AG09319 (cell line): ENCODE measurements at regions not wholly inside any gene's neighbourhood (a gene's known extent, or its start where the extent isn't known, plus 50 kb on each side); places are given as distances from the start of the nearest gene placed in this dataset.
"Not testable (repeated sequence)": the region's sequence is repeated elsewhere in the genome, so short reads cannot be mapped to it uniquely, and the experiment has no call there.

Experiments used
- DNase-seq: peaks from one replicate; pipeline ENCODE4 v3.0.0-alpha.2; 2010; ENCODE audit warnings: low read depth; ENCODE audit errors: extremely low read depth

DNA sequence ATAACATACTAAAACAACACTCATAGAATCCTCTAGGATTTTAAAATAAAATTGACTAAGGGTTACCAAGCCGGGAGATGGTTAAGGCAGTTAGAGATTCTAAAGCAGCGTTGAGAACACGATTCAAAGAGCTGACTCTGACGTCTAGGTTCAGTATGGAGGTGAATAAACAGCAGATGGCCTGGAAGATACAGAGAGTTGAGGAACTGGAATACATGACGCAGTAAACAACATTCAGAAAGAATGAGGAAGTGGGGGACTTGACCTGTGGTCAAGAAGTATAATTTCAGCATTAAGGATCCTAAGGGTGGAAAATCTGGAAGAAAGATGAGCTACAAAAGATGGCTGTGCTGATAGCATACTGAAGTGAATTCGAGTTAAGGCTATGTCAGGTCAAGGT, 172.5 kb upstream of the NBPF9 start:
- not testable (repeated sequence) for DNase-seq

DNA sequence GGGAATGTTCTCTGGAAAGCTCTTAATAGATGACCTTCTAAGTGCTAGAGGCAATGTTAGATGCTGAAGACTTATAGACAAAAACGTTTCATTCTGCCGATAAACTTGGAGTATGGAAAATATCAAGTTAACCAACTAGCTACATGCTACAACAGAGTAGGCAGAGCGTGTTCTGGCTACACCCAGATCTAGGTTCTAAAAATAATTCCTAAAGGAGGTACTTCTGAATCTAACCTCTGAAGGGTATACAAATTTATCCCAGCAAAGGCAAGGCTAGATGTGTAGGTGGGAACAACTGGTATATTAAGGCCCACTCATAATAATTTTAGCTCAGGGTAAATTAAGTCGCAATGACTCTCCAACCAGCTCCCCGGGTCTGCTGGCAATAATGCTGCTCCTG, 173.1 kb upstream of the NBPF9 start:
- not testable (repeated sequence) for DNase-seq

DNA sequence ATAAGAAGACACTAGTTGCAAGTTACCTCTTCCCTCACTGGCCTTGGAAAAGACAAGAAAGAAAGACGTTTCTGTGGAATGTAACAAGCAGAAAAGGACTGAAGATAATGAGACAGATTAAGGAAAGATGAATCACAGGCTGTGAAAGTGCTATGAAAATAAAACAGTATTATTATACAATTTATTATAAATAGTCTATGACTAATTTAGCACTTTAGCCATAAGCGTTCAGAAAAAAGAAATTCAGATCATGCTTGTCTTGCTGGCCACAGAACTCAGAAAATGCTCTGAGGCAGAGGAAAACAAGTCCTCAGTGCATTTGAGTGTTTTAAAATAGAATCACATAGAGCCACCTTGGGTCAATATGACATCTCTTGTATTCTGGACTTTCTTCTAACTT, 174.8 kb upstream of the NBPF9 start:
- not testable (repeated sequence) for DNase-seq

DNA sequence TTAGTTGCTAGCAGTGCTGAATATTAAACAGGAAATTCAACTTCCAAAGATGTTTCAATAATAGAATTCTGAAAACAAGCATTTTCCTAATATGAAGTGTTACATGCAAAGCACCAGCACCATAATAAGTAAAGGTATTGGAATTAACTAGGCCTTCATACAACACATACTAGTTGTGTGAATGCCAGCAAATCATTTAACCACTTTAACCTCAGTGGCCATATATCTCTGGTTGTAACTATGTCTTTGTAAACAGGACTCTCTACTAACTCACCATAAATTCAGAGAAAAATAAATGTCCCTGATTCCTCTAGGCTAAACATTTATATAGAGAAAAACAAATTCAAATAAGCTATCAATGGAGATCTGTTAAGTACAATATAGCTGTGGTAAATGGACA, 175.7 kb upstream of the NBPF9 start:
- DNase-seq: not testable (repeated sequence)

DNA sequence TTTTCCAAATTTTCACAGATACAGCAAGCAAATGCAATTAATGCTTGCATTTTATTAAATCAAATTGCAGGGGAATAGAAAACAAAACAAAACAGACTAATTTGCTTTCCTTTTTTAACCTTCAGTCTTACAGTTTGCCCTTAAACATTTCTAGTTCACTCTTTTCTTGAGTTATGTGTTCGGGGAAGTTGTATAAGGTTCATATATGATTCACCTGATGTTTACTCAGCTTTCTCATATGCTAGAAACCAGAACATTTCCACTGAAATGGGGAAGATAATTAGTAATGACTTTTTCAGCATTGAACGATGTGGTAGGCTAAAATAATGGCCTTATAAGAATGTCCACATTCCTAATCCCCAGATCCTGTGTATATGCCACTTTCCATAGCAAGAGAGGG, 176.2 kb upstream of the NBPF9 start:
- DNase-seq: not testable (repeated sequence)

DNA sequence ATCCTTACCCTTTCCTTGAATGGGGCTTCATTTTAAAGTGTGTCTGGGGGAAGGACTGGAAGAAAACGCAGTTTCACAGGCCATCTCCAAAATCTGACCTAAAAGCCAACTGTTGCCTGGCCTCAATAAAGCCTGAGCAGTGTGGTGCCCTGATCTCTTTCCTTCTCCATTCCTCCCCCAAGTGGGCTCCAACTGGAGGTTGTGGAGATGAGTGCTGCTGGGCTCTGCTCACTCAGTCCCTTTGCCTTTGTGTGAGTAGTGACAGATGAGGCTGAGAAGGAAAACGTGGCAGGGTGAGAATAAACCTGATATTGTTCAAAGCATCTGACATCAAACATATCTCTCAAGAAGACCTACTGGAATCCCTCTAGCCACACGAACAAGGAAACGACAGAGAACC, 181.4 kb upstream of the NBPF9 start:
- not testable (repeated sequence) for DNase-seq

DNA sequence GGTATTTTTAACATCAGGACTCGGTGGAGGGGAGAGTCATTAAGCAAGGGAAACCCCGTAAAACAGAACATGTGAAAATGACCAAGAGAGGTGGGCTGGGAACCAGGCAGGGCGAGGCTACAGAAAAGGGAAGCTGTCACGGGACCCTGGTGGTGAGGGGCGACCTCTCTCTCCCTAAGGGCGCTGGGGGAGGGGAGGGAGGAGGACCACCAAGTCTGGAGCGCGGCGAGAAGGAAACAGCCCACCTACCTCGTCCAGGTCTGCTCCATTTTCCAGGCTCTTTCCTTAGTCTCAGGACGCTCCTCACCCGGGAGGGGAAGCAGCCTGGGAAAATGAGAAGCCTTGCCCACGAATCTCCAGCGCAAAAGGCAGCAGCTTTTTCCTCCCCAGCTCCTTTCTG, 181.9 kb upstream of the NBPF9 start:
- DNase-seq: not testable (repeated sequence)

DNA sequence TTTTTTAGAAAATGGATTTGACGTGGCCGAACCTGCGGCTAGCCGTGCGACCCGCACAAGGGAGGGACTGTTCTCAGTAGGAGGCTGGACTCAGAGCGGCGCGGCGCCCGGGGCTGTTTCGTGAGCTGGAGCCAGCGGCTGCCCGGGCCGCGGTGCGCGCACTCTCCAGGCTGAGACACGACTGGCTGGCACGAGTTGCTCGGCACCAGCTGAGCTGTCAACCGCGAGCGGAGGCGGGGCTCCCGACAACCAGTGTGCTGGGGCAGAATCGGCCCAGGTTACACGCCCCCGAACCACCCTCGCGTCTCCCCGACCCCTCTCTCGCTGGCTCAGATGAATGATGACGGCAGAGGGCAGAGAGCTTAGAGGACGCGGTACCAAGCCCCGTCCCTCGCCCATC, 182.3 kb upstream of the NBPF9 start:
- DNase-seq: not testable (repeated sequence)

DNA sequence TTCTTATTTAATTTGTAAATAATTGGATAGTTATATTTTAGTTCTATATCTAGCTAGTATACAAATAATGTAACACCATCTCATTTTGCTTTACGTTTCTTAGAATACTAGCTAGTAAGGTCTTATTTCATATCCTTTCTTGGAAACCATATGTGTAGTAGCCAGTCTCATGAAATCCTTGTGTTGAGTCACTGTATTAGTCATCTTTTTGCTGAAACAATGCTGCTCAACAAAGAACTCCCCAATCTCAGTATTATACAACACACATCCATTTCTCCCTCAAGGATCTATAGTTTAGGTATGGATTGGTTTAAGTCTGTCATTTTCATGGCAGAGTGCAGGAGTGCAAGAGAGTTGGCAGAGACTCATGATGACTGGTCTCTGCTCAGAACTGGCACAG, 185.2 kb upstream of the NBPF9 start:
- not testable (repeated sequence) for DNase-seq

DNA sequence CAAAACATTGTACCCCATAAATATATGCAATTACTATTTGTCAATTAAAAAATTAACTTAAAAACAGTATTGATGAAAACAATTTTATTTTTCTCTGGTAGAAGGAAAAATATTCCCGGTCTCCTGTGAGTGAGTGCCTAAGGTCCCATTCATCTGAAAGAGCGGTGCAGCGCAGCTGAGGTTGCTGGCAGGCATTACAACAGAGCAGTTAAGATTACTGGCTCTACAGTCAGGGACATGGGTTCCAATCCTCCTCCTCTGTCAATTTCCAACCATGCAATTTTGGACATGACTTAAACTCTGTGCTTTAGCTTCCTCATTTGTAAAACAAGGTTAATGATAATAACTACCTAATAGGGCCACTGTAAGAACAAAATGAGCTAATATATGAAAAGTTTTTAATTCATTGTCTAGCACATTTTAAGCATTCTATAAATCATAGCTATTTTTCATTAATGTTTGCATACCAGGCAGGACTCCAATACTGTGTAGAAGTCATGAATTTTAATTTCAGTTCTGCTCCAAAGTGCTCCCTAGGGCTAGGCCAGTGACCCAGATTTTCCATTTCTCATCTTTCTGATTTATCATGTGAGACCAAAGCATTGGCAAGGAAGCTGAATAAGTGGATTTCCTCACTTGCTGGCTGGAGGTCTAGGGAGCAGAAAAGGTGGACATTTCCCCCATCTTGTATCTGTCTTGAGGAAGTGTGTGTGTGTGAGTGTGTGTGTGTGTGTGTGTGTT, 174.2 kb upstream of the NBPF19 start:
- not testable (repeated sequence) for DNase-seq

DNA sequence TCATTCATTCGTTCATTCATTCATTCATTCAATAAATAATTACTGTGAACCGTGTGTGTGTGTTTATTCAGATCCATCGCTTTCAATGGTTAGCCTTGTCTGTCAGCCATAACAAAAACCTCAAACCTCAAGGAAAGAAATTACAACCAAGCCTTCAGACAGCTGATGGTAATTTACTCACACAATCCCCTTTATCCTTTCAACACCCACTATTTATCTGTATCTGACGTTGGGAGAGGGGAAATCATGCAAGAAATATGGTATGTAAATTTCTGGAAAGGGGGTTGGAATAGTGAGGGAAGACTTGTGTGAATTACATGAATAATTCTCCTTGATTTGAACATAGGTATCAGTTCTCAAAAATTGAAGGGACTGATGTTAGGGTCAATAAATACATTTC, 173.6 kb upstream of the NBPF19 start:
- DNase-seq: not testable (repeated sequence)

DNA sequence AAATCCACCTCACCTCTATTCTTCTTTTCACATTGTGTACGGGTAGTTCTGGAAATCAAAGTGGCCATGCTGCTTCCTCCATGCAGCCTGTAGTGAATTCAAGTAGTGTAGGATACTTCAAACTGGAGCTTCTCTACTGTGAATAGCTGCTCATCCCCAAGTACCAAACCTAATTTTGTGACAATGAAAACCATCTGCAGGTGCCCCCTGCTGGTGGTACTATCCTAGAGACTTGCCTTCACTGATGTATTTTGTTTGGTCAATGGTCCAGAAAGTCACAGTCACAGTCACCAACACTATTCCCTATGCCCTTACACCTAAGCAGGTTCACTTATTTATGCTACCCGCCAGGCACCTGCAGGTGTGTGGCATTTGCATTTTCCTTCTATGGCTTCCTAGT, 170.0 kb upstream of the NBPF19 start:
- DNase-seq: not testable (repeated sequence)

DNA sequence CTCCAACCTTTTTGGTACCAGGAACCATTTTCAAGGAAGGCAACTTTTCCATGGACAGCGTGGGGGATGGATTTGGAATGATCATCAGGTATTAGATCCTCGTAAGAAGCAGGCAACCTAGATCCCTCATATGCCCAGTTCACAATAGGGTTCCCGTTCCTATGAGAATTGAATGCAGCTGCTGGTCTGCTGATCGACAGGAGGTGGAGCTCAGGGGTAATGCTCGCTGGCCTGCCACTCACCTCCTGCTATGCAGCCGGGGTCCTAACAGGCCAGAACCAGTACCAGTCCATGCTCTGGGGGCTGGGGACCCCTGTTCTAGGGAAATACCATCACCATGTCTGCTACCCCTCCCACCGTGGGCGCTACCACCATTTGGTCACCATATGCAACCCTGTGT, 167.2 kb upstream of the NBPF19 start:
- not testable (repeated sequence) for DNase-seq

DNA sequence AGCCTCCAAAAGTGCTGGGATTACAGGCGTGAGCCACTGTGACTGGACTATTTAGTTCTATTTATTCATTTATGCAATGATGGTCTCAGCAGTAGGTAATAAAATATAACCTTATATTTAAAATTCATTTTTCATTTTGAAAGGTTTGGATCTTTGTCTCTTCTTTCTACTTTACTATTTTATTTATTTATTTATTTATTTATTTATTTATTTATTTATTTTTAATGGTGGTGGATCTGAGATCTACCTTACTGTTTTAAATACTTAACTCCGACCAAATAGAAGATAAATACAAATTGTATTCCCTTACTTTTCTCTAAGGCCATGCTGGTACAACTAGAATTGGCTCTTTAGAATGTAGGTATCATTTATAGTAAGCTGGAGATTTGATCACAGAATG, 159.9 kb upstream of the NBPF19 start:
- not testable (repeated sequence) for DNase-seq

DNA sequence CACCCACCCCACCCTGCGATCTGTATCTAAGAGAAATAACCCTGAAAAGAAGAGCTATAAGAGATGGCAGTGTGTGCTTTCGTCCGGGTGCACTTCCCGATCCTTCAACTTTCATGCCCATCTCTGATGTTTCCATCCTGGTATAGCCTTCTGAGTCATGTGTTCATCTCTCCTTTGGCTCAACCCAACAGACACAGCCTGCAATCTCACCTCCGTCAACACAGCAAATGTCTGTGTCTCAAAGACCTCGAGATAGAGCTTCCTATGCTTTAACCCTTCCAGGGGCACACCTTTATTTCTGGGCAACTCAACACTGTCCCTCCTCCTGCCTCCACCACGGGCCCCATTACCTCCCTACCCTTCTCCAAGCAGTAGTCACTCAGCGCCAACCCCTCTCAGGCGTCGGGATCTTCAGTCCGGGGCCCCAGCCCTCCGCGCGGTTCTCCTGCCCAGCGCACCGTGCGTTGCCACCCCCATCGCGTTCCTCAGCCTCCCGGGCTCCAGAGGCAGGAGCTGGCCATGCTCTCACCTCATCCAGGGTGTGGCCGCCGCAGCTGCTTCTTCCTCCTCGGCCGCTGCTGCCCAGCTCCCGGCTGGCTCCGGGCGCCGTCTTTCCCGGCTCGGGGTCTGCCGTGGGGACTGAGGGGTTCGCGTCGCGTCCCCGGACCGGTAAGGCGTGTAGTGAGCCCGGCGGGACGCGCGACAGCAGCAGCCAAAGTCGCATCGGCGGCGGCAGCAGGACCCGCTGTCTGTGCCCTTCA, 153.7 kb upstream of the NBPF19 start:
- not testable (repeated sequence) for DNase-seq

DNA sequence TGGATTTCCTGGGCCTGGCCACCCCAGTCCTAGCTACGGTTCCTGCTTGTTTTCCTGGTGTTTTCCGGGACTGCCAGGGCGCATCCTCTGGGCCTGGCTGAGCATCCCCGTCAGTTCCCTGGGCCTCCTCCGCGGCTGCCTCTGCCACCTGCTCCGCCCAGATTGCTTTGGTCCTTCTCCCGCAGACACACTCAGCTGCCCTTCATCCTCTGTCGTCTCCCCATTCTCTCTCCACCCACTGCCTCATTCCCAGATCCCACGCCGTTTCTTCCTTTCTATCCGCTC, 153.2 kb upstream of the NBPF19 start:
- not testable (repeated sequence) for DNase-seq

DNA sequence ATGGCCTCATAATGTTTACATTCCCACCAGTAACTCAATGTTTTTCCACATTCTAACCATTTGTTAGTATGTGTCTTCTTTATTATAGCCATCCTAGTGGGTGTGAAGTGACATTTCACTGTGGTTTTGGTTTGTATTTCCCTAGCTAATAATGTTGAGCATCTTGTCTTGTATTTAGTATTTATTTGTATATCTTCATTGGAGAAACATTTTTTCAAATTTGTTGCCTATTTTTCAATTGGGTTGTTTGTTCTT, 144.8 kb upstream of the NBPF19 start:
- DNase-seq: not testable (repeated sequence)

DNA sequence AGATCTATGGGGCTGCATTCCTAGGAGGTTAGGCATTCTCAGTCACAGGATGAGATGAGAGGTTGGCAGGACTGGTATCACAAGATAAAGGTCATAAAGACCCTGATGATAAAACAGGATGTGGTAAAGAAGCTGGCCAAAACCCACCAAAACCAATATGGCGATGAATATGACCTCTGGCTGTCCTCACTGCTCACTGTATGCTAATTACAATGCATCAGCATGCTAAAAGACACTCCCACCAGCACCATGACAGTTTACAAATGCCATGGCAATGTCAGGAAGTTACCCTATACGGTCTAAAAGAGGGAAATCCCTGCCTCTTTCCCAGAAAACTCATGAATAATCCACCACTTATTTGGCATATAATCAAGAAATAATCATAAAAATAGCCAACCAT, 138.8 kb upstream of the NBPF19 start:
- DNase-seq: not testable (repeated sequence)

DNA sequence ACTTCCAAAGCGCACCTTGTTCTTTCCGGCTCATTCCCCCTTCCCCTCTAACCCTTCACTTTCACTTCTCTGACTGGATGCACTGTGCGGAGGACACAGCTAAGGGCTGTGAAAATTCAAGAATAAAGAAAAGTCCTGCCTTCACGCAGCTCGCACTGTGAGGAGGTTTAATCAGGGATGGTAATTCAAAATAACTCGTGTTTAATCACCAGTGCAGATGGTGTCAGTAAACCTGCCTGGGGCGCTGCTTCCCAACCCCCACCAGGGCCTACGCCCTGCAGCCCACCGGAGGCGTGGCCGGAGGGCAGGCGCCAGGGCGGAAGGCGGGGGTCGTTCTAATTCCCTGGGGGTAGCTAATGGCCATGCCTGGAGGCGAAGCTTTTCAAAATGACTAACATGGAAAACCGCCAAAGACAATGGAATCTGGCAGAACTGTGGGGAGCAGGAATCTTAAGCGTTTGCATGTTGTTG, 136.6 kb upstream of the NBPF19 start:
- DNase-seq: not testable (repeated sequence)

DNA sequence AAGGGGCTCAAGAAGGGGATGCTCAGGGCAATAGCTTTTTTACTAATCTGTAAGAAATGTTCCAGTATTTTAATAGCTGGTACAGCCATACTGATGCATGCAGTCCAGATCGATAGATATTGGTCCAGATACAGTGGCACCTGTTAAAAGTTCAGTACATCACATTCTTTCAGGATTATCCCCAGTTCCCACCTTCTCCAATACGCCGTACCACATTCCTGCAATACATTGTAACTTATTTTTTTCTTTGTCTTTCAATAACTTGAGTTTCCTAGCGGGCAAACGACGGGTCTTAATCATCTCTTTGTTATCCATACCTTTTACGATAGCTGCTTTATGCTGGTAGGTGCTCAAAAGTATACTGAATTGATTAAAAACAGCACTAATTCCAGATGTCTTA, 136.1 kb upstream of the NBPF19 start:
- not testable (repeated sequence) for DNase-seq

DNA sequence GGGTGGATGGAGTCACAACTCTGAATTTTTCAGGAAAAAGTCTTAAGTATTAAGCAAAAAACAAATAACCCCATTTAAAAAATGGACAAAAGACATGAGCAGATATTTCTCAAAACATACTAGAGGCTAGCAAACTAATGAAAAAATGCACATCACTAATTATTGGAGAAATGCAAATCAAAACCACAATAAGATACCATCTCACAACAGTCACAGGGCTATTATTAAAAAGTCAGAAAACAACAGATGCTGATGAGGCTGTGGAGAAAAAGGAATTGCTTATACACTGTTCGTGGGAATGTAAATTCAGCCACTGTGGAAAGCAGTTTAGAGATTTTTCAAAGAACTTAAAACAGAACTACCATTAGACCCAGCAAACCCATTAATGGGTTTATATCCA, 125.4 kb upstream of the NBPF19 start:
- not testable (repeated sequence) for DNase-seq

DNA sequence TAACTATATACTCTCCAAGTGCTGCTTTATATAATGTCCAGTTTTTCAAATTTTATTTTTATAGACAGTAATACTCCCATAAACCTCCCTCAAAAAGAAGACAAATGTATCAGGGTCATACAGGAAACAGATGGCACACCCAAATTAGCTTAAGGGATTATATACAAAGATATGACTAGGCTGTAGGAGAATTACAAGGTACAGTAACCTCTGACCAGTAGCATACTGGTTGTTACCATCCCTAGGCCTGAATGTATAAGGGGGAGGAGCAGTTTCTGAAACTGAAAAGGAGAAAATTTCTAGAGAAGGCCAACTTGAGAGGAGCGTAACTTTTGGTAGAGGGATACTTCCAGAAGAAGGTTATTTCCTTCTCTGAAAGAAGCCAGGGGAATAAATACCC, 122.6 kb upstream of the NBPF19 start:
- DNase-seq: not testable (repeated sequence)

DNA sequence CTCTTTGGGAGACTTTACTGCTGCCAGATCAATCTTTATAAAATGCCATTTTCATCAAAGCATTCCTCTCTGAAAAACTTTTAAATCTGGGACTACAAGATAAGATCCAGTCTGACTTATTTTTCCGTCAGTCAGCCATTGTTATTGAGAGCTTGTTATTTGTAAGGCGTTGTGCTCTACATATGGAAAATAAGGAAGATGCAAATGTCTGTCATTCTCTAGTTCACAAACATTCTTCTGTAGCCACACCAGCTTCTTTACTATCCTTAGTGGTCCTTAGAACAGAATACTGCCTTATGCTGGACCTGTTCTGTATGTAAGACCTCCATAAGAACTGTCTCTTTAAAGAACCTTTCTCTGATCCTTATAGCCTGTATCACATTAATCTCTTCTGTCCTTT, 120.3 kb upstream of the NBPF19 start:
- not testable (repeated sequence) for DNase-seq
